ENCODE measurements at regions not wholly inside any gene's neighbourhood (a gene's known extent, or its start where the extent isn't known, plus 50 kb on each side); places are given as distances from the start of the nearest gene placed in this dataset.
A peak's percentile ranks its signal among the peaks of the same experiment; 100 is the strongest.

DNA sequence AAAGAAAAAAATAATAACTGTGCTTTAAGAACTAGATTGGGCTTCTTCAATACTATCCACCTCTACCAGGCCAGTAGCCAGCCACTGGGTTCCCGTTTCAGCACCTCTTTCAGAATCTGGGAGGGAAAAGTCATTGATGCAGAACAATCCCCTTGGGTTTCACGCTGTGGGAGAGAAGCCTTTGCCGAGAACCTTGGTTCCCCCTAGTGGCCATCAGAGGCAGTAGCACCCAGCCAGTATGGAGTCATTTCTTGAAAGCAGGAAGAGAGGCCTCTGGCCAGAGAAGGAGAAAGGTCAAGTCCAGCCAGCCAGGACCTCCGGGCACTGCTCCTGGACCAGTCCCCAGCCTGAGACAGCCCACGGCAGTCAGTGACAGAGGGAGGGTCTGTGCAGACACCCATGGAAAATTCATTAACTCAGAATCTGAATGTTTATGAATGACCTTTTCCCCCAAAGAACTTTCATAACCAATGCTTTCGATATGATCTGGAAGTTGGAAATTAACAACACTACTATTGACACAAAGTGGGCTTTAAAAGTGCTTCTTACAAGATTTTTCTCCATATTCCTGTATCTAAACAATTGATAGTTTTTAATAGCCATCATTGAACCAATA is 51.2 kb upstream of the CDH5 start:
- DNase-seq, result peak; percentile 87

DNA sequence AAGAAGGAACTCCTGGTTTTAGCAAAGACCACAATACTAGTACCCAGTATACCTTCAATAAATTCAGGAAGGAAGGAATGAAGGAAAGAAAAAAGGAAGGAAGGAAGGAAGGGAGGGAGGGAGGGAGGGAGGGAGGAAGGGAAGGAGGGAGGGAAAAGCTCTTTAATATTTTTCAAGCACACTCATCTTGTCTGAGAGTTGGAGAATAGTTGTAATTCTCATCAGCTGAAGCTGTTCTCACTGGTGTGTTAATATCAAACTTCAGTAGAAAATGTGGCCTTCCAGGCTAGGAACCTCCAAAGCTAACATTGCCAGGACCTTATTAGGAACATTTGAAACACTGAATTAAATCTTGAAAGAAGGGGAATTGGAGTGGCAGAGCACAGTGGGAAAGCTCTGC is 55.2 kb upstream of the CDH5 start:
- DNase-seq, result no peak

DNA sequence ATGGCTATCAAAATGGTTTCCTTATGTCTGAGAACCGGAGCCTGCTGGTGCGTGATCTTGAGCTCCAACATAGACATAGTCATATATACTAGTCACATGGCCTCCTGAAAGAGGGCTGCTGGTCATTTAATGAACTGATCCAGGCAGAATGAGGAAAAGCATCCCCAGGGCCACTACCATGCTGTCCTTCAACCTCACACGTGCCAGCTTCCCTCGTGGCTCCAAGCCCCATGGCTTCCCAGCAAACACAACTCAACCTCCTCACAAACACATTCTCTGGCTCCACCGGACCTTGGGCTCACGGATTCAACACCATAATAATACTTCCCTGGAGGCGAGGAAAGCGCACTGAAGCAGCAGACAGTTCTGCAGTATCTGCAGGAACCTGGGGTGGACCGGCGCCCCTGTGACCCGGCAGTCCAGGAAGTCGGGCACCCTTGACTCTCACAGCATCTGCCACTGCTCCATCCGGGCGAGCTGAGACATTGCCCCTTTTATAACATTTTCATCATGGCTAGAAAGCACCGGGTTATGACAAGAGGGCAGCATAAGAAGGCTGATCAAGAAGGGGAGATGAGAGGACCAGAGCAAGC is 57.2 kb upstream of the CDH5 start:
- DNase-seq, result no peak

DNA sequence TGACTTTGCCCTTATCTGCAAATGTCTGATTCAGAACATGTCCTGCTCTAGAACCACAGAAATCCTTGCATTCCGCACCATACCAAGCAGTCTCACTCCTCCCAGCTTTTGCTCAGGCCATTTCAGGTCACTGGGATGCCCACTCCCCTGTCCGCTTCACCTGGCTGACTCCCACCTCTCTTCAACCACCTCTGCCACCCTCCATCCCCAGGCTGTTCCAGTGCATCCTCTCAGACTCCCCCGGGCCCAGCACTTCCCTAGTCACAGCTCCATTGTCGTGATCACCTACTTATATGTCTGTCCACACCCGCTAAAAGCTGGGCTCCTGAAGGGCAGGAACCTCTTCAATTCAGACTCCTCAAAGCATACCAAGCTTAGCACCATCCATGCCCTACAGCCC is 58.4 kb upstream of the CDH5 start:
- DNase-seq, result no peak

DNA sequence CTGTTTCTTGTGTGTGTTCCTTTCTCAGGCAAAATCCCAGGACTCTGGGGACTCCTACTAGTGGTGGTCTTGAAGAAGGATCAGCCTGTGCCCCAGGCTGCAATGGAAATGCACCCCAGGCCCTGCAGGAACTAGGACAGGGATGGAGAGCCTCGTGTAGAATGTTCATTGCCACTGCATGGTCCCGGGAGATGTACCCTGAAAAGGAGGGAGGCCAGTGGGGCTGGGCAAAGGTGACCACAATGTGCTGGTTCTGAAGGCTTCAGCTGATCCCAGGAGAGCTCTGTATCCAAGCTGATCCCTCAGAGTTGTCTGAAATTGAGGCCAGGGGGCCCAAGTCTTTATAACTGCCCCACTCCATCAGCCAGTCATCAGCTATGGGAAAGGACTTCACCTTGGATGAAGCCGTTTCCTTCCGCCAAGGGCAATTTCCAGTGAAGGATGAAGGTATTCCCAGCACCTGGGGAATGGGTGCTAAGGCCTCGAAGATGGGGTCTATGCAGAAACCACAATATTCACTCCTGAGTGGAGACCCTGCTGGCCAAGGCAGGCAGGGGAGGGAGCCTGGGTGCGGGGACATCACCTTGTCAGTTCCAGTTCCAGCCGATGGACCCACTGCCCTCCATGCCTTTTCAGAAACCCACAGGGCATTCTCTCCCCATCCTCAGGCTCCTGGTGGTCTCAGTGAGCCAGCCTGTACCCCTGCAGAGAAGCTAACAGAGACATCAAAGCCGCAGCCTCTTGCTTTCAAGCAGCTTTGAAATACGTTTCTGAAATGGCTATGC is 59.9 kb upstream of the CDH5 start:
- DNase-seq, result no peak

DNA sequence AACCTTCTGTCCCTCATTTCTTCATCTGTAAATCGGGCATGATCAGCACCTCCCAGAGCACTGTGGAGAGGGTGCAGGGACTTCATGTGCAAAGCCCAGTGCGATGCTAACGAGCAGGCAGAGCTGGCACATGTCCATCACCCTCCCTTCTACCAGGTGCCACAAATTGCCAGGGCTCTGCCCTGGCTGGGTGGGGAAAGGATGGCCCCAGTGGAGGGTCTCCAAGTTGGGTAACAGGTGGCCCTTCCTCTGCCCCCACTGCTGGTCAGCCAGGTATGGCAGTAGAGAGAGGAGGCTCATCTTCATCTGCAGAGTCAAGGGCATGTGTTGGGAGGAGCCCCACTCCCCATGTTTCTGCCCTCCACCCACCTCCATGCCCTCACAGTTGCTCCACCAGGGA is 61.5 kb upstream of the CDH5 start:
- no peak for DNase-seq

DNA sequence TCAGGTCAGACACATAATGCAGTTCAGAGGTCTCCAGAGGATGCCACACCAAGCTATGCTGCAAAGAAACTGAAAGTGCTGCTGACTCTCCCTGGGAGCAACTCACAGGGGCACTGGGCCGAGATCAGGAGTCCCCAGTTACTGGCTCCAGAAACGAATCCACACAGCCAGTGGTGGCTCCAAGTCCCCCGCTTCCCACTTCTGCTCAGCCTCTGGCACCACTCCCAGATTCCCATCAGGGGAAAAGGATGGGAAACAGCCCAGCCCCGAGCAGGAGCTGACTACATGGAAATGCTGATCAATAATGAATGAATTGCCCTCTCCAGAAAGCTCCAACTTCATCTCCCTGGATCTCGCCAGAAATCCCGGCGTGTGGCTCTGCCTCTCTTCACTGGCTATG is 62.3 kb upstream of the CDH5 start:
- peak; percentile 37 for DNase-seq

DNA sequence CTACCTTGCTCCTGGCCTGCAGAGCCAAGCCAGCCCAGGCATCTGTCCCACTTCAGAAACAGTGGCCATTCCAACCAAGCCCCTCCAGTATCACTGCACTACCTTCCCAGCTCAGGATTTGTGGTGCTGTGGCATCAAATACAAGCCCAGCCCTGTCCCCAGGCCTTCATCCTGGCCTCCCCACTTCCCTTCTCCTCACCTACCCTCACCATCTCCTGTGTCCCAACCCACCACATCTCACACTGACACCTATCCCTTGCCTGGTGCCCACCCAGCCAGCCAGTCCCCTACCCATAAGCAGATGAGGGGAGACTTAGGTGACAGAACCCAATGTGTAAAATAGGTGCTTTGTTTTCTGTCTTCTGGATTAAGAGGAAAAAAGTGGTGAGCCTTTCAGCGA is 66.0 kb upstream of the CDH5 start:
- DNase-seq, result no peak

DNA sequence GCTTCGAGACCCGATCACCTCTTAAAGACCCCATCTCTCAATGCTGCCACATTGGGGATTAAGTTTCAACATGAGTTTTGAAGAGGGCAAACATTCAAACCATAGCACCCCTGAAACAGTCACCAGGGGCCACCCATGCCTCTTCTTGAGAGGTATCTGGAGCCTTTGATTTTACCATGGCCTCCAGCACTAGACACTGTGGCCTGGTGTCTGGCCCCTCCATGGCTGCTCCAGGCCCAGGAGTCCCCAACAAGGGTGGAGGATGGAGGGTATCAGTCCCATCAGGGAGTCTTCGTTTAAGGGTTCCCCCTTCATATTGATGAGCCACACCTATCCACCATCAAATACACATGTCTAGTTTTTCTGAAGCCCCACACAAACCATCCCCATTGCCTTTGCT is 66.5 kb upstream of the CDH5 start:
- no peak for DNase-seq

DNA sequence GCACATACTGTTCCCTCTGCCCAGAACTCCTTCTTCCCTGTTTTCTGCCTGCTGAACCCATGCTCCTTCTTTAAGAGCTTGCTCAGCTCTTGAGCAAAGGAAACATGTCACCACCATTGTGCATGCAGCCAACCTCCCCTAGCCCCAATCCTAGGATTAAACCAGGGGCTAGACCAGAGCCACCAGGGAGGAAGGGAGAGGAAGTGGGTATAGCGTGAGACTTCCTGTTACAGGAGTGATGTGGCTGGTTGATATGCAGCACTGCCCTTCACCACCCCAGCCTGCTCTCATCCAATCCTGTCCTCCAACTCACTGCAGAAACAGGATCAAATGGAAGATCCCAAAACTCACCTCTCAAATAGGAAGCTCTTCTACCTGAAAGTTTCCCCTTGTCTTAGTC is 67.1 kb upstream of the CDH5 start:
- DNase-seq, result no peak

DNA sequence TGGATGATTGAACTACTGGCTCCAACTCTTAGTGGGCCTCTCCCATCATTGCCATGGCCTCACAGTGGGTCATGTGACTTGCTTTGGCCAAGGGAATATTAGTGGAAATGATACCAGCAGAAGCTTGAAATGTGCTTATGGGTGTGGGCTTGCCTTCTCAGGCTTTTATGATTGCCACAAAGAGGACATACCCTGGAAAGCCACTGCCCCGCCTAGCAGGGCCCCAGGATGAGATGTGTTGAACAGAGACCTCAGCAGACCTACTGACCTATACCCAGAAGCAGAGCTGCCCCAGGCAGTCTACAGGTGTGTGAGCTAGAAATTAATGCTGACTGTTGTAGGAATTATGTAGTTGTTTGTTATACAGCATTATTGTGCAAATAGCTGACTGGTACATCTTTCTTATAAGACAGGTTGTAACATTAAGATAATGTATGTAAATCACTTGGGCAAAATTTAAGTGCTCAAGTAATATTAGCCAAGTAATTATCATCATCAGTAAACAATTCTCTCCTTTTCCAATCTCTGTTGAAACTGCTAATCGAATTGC is 67.8 kb upstream of the CDH5 start:
- DNase-seq, result no peak

DNA sequence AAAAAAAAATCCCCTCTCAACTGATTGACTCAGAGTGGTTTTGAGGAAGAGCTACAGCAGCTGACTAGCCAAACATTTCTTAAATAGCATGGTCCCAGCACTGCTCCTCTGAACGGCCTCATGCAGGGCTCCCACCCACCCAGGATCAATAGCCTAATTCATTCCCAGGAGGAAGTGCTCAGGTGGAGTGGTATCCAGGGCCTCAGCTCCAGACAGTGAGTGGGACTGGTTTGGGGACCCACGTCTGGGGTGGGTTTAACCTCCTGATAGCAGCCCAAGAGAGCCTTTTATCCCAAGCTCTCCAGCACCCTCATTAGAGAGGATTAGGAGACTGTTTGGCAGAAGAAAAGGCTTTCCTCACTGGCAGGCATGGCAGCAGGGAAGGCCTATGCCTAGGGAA is 68.5 kb upstream of the CDH5 start:
- DNase-seq, result no peak

DNA sequence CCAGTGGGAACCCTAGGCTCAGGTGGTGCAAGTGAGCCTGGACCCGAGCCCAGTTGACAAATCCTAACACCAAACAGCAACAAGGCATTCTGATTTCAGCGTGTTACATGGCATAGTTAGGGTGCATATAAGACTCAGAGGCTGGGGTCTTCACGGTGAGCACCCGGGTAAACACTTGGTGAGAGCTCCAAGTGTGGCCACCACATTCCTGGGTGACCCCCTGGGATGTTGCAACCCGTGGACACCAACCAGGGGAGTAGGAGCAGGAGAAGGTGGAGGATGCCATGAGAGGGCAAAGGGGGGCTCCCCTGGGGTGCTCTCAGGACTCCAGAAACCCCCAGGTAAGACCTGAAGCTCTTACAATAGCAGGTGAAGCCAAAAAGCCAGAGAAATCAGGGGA is 69.9 kb upstream of the CDH5 start:
- no peak for DNase-seq

DNA sequence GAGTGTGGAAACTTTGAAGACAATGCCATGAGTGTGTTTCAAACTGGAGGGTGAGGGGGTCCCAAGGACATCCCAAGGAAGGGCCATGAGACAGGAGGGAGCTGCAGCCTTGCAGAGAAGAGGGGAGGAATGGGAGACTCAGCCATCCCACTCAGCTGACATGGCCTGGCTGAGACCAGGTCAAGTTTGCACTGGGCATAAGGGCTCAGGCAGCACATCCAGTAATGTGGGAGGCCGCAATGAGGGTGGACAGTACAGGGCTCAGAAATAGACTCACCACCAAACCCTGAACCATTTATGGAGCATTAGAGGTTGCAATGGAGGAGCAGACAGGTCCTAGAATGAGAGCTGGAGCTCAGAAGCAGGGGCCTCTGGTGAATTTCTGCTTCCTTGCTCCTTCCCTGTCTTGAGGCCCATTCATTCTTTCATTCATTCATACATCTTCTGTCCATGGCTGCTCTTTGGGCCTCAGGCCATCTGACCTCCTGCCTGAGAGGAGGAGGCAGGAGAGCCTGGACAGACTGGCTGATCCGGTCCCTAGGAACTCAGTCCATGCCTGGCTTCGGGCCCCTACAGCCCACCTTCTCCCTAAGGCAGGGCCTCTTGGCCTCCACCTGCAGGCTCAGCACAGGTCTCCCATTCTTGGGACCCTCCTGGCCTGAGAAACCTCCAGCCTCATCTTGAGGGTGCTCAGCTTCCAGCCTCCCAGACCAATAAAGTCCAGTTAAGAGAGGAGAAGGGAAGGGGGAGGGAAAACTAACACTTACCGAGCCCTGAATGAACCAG is 70.5 kb upstream of the CDH5 start:
- DNase-seq, result no peak

DNA sequence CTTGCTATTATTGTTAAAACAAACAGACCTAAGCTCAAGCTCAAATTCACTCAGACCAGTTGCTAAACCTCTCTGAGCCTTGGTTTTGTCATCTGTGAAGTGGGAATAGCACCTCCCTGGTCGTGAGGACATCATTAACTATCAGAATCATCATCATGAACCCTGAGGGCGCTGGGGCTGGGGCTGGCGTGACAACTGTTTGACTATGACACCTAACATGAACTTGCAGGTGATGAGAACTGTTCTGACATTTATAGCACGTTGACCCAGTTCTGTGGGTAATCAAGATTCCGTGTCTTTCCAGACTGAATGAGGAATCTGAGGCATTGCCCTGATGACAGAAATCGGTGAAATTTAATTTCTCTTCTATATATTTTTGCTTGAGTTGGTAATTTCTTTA is 71.3 kb upstream of the CDH5 start:
- DNase-seq, result no peak

DNA sequence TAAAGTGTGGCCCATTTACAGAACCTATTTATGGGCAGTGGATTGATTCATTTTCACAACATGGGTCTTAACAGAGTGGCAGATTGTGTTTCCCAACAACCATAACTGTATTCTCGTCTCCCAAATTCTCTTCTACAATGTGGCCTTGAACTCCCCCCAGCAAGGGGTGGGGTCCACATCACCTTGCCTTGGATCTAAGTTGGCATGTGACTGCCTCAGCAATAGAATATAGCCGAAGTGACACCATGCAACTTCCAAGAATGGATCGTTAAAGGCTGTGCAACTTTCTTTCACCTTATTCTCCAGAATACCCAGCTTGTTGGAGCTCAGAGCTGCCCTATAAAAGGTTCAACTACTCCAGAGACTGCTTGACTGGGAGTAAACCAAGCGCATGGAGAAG is 72.0 kb upstream of the CDH5 start:
- no peak for DNase-seq

DNA sequence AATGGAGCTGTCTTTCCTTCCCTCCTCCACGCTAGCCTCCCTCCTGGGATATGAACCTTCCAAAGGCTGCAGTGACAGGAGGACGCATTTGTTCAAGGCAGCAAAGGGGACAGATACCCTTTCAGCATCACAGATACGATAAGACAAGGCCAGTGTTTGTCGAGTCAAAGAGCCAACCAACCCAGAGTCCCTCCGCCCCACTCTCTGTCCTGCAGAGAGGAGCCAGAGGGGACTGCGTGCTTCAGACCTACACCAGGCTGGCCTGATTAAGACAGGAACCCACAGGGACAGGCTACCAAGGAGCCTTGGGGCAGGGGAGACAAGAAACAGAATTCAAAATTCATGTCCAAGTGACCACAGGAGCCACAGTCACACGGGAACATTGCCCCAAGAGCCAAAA is 72.6 kb upstream of the CDH5 start:
- DNase-seq, result no peak

DNA sequence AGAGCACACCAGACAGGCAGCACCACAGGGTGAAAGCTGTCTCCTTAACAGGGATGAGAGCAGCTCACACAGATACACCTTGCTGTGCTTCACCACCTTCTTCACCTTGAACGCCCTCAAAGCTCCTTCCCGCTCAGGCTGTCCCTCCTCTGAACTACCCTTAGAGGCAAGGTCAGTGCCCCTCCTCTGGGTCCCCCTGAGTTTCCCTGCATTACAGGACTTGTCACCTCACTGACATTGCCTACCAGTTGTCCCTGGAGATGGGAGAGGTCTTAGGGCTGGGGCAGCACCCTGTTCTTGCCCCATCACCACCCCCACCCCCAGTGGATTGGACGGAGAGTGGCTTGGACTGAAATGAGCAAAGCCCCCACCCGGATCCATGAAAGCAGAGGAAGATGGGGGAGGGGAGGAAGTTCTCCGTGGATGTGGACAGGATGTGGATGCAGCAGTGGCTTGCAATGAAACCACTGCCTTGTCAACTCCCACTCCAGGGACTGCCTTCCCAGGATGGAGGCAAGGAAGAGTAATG is 73.2 kb upstream of the CDH5 start:
- no peak for DNase-seq

DNA sequence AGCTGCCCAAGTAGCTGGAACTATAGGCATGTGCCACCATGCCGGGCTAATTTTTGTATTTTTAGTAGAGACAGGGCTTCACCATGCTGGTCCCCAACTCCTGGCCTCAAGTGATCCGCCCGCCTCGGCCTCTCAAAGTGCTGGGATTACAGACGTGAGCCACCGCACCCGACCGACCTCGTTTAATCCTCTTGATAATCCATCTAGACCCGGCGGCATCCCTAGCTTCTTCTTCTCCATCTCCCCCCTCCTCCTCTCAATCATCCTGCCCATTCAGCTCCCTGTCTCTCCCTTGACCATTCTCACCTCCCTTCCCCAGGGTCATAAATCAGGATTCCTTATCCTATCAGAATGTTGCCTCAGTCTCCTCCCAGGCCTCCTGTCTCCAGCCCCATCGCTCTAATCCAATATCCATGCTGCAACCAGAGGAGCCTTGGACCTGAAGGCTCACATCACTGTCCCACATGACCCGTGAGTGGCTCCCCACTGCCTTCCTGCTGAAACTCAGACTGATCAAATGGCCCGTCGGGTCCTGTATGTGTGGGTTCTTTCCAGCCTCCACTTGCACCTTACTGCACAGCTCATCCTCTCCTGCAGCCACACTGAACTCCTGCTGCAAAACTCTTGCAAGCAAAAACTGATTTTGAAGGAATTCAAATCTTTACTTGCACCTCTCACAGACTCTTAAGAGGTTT is 74.1 kb upstream of the CDH5 start:
- no peak for DNase-seq

DNA sequence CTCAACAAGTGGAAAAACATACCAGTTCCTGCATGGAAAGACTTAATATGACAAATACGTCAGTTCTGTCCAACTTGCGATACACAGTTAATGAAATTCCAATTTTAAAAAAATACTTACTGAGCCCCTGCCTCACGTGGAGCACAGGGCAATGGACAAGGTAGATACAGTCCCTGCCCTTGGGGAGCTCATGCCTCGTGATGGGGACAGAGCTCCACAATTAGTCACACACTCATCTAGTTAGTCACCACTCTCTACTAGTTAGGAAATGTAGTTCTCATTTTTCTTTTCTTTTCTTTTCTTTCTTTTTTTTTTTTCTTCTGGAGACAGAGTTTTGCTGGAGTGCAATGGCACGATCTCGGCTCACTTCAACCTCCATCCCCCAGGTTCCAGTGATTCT is 74.7 kb upstream of the CDH5 start:
- DNase-seq, result no peak

DNA sequence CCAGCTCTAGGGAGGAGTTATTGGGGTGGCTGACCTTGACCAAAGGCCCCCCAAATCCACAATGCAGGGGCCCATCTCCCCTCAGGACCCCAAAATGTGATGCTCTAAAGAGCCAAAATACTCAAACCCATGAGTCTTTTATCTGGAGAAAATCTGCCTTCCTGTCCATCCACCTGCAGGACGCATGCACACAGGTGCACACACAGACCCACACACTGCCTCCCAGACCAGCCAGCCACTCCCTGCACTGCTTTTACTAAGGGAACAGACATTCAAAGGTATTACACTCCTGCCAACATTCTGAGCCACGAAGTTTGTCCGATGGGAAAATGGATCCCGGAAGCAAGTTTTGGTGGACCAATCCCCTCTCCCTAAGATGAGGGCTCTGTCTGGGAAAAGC is 76.1 kb upstream of the CDH5 start:
- no peak for DNase-seq

DNA sequence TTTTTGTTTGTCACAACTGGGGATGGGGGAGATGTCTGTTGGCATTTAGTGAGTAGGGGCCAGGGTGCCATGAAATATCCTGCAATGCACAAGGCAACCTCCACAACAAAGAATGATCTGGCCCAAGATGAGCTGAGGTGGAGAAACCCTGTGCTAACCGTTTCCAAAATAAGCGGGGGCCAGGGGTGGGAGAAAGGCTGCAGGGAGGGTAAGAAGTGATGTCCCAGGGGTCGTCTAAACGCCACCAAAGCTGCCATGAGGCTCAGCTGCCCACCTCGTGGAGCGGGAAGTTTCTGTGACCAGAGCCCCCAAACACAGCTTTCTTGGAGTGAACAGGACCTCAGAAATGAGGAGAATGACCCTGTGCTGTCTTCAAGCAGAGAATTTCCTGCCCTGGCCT is 76.5 kb upstream of the CDH5 start:
- DNase-seq, result no peak

All from tongue (tissue), 1 donor.